Gastroesophageal sphincter (tissue), 4 donors: ENCODE measurements at regions not wholly inside any gene's neighbourhood (a gene's known extent, or its start where the extent isn't known, plus 50 kb on each side); places are given as distances from the start of the nearest gene placed in this dataset.

Source experiments
- ATAC-seq: fragments of 150-250 bp; one replicate; pipeline ENCODE4 v1.9.1; 2016; ENCODE audit warnings: mild to moderate bottlenecking, moderate library complexity
- H3K27ac ChIP-seq, 4 donors: fragments of 200-600 bp; sonication (generic) in 3 of 4; 1 replicate in 3 of 4; 2 replicates in 1 of 4; pipeline ENCODE4 v1.5.1; 2016 to 2019
- H3K27me3 ChIP-seq: fragments of 200-600 bp; sonication (generic); one replicate; pipeline ENCODE4 v1.5.1; 2019
- H3K36me3 ChIP-seq, 2 donors: fragments of 200-600 bp; sonication (generic); one replicate each; pipeline ENCODE4 v1.5.1; 2019; ENCODE audit warnings: control low read depth in 1 of 2
- H3K4me1 ChIP-seq, 3 donors: fragments of 200-600 bp; sonication (generic); 1 replicate in 2 of 3; 2 replicates in 1 of 3; pipeline ENCODE4 v1.5.1; 2016 to 2019; ENCODE audit warnings: control low read depth in 2 of 3
- H3K4me3 ChIP-seq, 2 donors: fragments of 200-600 bp; sonication (generic); one replicate each; pipeline ENCODE4 v1.5.1; 2019; ENCODE audit warnings: mild to moderate bottlenecking in 1 of 2, moderate library complexity in 1 of 2
- H3K9me3 ChIP-seq, 3 donors: fragments of 200-600 bp; sonication (generic); one replicate each; pipeline ENCODE4 v1.5.1; 2017 to 2019; ENCODE audit warnings: control low read depth in 2 of 3
- CTCF ChIP-seq, 4 experiments: fragments of 200-600 bp in 2 of 4; fragments of 450-650 bp in 2 of 4; sonication (generic) in 1 of 4; IDR thresholded peaks; one replicate each; pipeline ENCODE4 v1.5.1; 2017 to 2019; ENCODE audit warnings: antibody characterized with exemption in 4 of 4, mild to moderate bottlenecking in 2 of 4, moderate library complexity in 2 of 4
- EP300 ChIP-seq: sonication (generic); formaldehyde crosslinking; IDR thresholded peaks from one replicate; pipeline ENCODE4 v1.6.1; 2017; ENCODE audit warnings: antibody characterized with exemption, mild to moderate bottlenecking
- POLR2A ChIP-seq, 2 donors: fragments of 450-650 bp; IDR thresholded peaks; one replicate each; pipeline ENCODE4 v1.6.1; 2017; ENCODE audit warnings: antibody characterized with exemption in 2 of 2, mild to moderate bottlenecking in 2 of 2, moderate library complexity in 1 of 2
- POLR2AphosphoS5 ChIP-seq: sonication (generic); formaldehyde crosslinking; IDR thresholded peaks from one replicate; pipeline ENCODE4 v1.6.1; 2017; ENCODE audit warnings: antibody characterized with exemption
- WGBS, 2 donors: methylation state at CpG; one replicate each; pipeline ENCODE4 v1.1.5; 2018; ENCODE audit warnings: low coverage in 1 of 2; 5-methylcytosine and 5-hydroxymethylcytosine counted together

- ATAC-seq, result no peak
- Histone ChIP-seq H3K36me3 (no peaks in the 10 kb centered on the region), H3K4me3 (no peak overlapping the region), H3K9me3 (no peaks in the 10 kb centered on the region), H3K27ac (no peak overlapping the region), H3K27me3 (peaks cover 5% of the 10 kb centered on the region), H3K4me1 (no peaks in the 10 kb centered on the region)
- TF ChIP-seq POLR2A (IDR thresholded peaks at IDR 0.05) (no peak), CTCF (IDR thresholded peaks at IDR 0.05) (no peak), POLR2AphosphoS5 (no peak), EP300 (no peak)
- no CpG with 5 or more reads among the region's 1 CpG for WGBS, 2 donors
Measured at GRCh38 chr2:55973673-55974072, 50.1 kb upstream of the EFEMP1 start.

DNA sequence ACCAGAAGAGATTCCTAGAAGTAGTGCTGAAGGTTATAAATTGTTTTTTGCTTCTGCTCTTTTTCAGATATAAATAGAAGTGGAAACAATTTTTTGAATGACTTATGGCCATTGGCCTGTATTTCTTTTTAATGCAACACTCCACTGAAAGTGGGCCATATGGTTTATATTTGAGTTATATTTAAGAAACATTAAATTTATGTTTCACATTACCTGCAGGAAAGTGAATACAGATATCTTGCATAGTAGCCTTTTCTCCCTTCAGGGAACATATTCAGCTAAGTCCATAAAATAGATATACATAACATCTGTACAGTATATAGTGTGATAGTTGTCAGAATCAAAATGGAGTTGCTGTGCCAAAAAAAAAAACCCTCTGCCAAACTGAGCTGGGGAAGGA is 53.1 kb upstream of the EFEMP1 start:
- H3K4me3 ChIP-seq, result no peak overlapping the region
- no peaks in the 10 kb centered on the region for H3K36me3 ChIP-seq
- ATAC-seq, result no peak
- no peak overlapping the region for H3K27ac ChIP-seq
- no peaks in the 10 kb centered on the region for H3K27me3 ChIP-seq
- TF ChIP-seq POLR2AphosphoS5 (no peak), POLR2A (IDR thresholded peaks at IDR 0.05) (no peak), CTCF (IDR thresholded peaks at IDR 0.05) (no peak), EP300 (no peak)
- H3K9me3 ChIP-seq, result peaks cover 0 to 11% (median 0%) of the 10 kb centered on the region in 3 donors
- no peaks in the 10 kb centered on the region for H3K4me1 ChIP-seq

DNA sequence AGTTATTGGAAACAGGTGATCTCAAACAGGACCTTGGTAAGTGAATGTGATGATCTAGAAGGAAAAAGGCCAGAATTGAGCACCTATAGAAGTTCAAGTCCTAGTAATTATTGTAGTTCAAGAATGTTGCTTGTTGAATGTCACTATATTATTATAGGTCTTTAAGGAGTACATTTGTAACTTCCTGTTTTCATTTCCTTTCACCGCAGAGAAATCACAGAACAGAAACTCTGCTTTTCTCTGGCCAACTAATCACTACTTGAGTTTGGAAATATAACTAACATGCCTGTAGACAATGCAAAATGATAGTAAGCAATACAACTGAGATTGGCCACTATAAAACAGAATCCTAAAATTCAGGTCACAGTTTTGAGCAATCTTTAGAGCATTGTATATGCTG is 61.8 kb upstream of the EFEMP1 start:
- no peaks in the 10 kb centered on the region for H3K27me3 ChIP-seq
- no peak overlapping the region for H3K4me3 ChIP-seq
- 50 to 56% methylated on average over 1 of the region's 1 CpG for WGBS, 2 donors
- H3K27ac ChIP-seq, result no peak overlapping the region
- no peak for ATAC-seq
- no peaks in the 10 kb centered on the region for H3K9me3 ChIP-seq
- H3K4me1 ChIP-seq, result no peaks in the 10 kb centered on the region
- no peaks in the 10 kb centered on the region for H3K36me3 ChIP-seq
- TF ChIP-seq POLR2AphosphoS5, result no peak
- TF ChIP-seq CTCF (IDR thresholded peaks at IDR 0.05), result no peak
- no peak for TF ChIP-seq POLR2A (IDR thresholded peaks at IDR 0.05)
- TF ChIP-seq EP300, result no peak

DNA sequence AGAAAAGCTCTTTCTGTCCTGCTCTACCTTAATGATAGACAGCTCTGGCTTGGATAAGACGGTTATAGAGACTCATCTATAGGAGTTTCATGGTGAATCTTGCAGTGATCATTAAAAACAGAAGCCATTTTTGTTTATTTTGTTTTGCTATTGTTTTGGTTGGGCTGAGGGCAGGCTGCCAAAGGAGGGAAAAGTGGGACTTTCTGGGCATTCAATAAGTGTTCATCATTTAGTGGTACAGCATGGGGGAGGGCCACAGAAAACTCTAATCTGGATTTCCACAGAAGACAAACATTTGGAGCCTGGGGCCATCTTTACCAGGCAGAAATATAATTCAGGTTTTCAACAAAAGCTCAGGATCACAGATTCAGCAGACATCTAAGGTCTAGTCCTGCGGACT is 62.4 kb upstream of the EFEMP1 start:
- Histone ChIP-seq H3K27me3 (no peaks in the 10 kb centered on the region), H3K27ac (no peak overlapping the region), H3K4me3 (no peak overlapping the region), H3K36me3 (no peaks in the 10 kb centered on the region), H3K4me1 (no peaks in the 10 kb centered on the region), H3K9me3 (no peaks in the 10 kb centered on the region)
- no peak for ATAC-seq
- TF ChIP-seq CTCF (IDR thresholded peaks at IDR 0.05), result no peak
- TF ChIP-seq EP300, result no peak
- no peak for TF ChIP-seq POLR2A (IDR thresholded peaks at IDR 0.05)
- no peak for TF ChIP-seq POLR2AphosphoS5
- 93 to 100% methylated on average over 2 of the region's 2 CpGs for WGBS, 2 donors

DNA sequence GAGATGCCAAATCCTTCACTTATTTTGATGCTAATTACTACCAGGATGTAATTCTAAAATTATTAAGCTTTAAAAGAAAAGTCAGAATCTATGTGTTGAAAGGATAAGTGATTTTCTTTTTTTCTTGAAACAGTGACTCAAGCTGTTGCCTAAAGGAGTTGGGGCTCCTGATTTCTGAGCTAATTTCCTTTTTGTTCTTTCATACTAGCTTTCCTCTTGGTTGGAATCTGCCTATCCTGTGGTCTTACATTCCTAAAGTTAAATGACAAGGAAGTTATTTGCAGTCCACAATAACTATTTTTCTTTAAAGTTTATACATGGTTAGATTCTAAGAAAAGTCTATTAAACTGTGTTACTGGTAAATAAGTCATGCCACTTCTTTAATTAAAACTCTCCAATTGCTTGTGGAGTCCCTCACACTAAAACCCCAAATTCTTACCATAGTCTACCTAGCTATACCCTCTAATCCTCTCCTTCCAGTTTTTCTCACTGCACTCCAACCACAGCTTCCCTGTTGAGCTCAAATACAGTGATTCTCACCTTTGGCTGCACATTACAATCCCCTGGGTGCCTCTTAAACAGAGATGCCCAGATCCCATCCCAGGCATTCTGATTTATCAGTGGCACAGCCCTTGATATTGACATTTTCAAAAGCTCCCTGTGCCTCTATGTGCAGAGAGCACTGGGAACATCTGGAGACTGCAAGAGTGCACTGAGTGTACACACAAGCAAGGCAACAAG is 63.3 kb upstream of the EFEMP1 start:
- H3K4me1 ChIP-seq, result no peaks in the 10 kb centered on the region
- no peaks in the 10 kb centered on the region for H3K36me3 ChIP-seq
- no peaks in the 10 kb centered on the region for H3K27me3 ChIP-seq
- no peak overlapping the region for H3K4me3 ChIP-seq
- ATAC-seq, result no peak
- H3K27ac ChIP-seq, result no peak overlapping the region
- H3K9me3 ChIP-seq, result no peaks in the 10 kb centered on the region
- TF ChIP-seq POLR2AphosphoS5 (no peak), EP300 (no peak), CTCF (IDR thresholded peaks at IDR 0.05) (no peak), POLR2A (IDR thresholded peaks at IDR 0.05) (no peak)
